ENCODE measurements at regions not wholly inside any gene's neighbourhood (a gene's known extent, or its start where the extent isn't known, plus 50 kb on each side); places are given as distances from the start of the nearest gene placed in this dataset.

- TF ChIP-seq POLR2A (IDR thresholded peaks at IDR 0.05) = no peak
- no peak for TF ChIP-seq CTCF (IDR thresholded peaks at IDR 0.05)
These were observed 325.2 kb downstream of the CYP26B1 start for GRCh38 chr2:71822463-71822862.
